Gastroesophageal sphincter (tissue), 4 donors: ENCODE measurements at regions not wholly inside any gene's neighbourhood (a gene's known extent, or its start where the extent isn't known, plus 50 kb on each side); places are given as distances from the start of the nearest gene placed in this dataset.

ENCODE experiments used
- ATAC-seq: fragments of 150-250 bp; one replicate; pipeline ENCODE4 v1.9.1; 2016; ENCODE audit warnings: mild to moderate bottlenecking, moderate library complexity
- H3K27ac ChIP-seq, 4 donors: fragments of 200-600 bp; sonication (generic) in 3 of 4; 1 replicate in 3 of 4; 2 replicates in 1 of 4; pipeline ENCODE4 v1.5.1; 2016 to 2019
- H3K27me3 ChIP-seq: fragments of 200-600 bp; sonication (generic); one replicate; pipeline ENCODE4 v1.5.1; 2019
- H3K36me3 ChIP-seq, 2 donors: fragments of 200-600 bp; sonication (generic); one replicate each; pipeline ENCODE4 v1.5.1; 2019; ENCODE audit warnings: control low read depth in 1 of 2
- H3K4me1 ChIP-seq, 3 donors: fragments of 200-600 bp; sonication (generic); 1 replicate in 2 of 3; 2 replicates in 1 of 3; pipeline ENCODE4 v1.5.1; 2016 to 2019; ENCODE audit warnings: control low read depth in 2 of 3
- H3K4me3 ChIP-seq, 2 donors: fragments of 200-600 bp; sonication (generic); one replicate each; pipeline ENCODE4 v1.5.1; 2019; ENCODE audit warnings: mild to moderate bottlenecking in 1 of 2, moderate library complexity in 1 of 2
- H3K9me3 ChIP-seq, 3 donors: fragments of 200-600 bp; sonication (generic); one replicate each; pipeline ENCODE4 v1.5.1; 2017 to 2019; ENCODE audit warnings: control low read depth in 2 of 3
- CTCF ChIP-seq, 4 experiments: fragments of 200-600 bp in 2 of 4; fragments of 450-650 bp in 2 of 4; sonication (generic) in 1 of 4; IDR thresholded peaks; one replicate each; pipeline ENCODE4 v1.5.1; 2017 to 2019; ENCODE audit warnings: antibody characterized with exemption in 4 of 4, mild to moderate bottlenecking in 2 of 4, moderate library complexity in 2 of 4
- EP300 ChIP-seq: sonication (generic); formaldehyde crosslinking; IDR thresholded peaks from one replicate; pipeline ENCODE4 v1.6.1; 2017; ENCODE audit warnings: antibody characterized with exemption, mild to moderate bottlenecking
- POLR2A ChIP-seq, 2 donors: fragments of 450-650 bp; IDR thresholded peaks; one replicate each; pipeline ENCODE4 v1.6.1; 2017; ENCODE audit warnings: antibody characterized with exemption in 2 of 2, mild to moderate bottlenecking in 2 of 2, moderate library complexity in 1 of 2
- POLR2AphosphoS5 ChIP-seq: sonication (generic); formaldehyde crosslinking; IDR thresholded peaks from one replicate; pipeline ENCODE4 v1.6.1; 2017; ENCODE audit warnings: antibody characterized with exemption
- WGBS, 2 donors: methylation state at CpG; one replicate each; pipeline ENCODE4 v1.1.5; 2018; ENCODE audit warnings: low coverage in 1 of 2; 5-methylcytosine and 5-hydroxymethylcytosine counted together

- no peak for ATAC-seq
- H3K9me3 ChIP-seq = no peaks in the 10 kb centered on the region
- H3K36me3 ChIP-seq = no peaks in the 10 kb centered on the region
- no peaks in the 10 kb centered on the region for H3K4me1 ChIP-seq
- no peaks in the 10 kb centered on the region for H3K27me3 ChIP-seq
- no peak overlapping the region for H3K4me3 ChIP-seq
- WGBS, 2 donors = 63 to 70% methylated on average over 4 of the region's 4 CpGs
- H3K27ac ChIP-seq = no peak overlapping the region
- TF ChIP-seq CTCF (IDR thresholded peaks at IDR 0.05) (no peak), EP300 (no peak), POLR2A (IDR thresholded peaks at IDR 0.05) (no peak), POLR2AphosphoS5 (no peak)
Observed at GRCh38 chr2:4291430-4291829, 588.1 kb downstream of the DCDC2C start.

- Histone ChIP-seq H3K27me3 (no peaks in the 10 kb centered on the region), H3K9me3 (no peaks in the 10 kb centered on the region), H3K36me3 (no peaks in the 10 kb centered on the region), H3K27ac (no peak overlapping the region), H3K4me3 (no peak overlapping the region), H3K4me1 (no peaks in the 10 kb centered on the region)
- no peak for TF ChIP-seq CTCF (IDR thresholded peaks at IDR 0.05)
- TF ChIP-seq EP300 = no peak
- no peak for TF ChIP-seq POLR2A (IDR thresholded peaks at IDR 0.05)
- TF ChIP-seq POLR2AphosphoS5 = no peak
- ATAC-seq = no peak
Observed at GRCh38 chr2:4295680-4296079, 592.3 kb downstream of the DCDC2C start.

GRCh38 chr2:4300616-4301015 is 597.2 kb downstream of the DCDC2C start:
- no peak overlapping the region for H3K27ac ChIP-seq
- TF ChIP-seq POLR2AphosphoS5 (no peak), EP300 (no peak), POLR2A (IDR thresholded peaks at IDR 0.05) (no peak), CTCF (IDR thresholded peaks at IDR 0.05) (no peak)
- H3K4me1 ChIP-seq = no peaks in the 10 kb centered on the region
- 71 to 100% methylated on average over 3 of the region's 3 CpGs for WGBS, 2 donors
- no peak for ATAC-seq
- no peaks in the 10 kb centered on the region for H3K27me3 ChIP-seq
- no peak overlapping the region for H3K4me3 ChIP-seq
- no peaks in the 10 kb centered on the region for H3K36me3 ChIP-seq
- peaks cover 0 to 4% (median 0%) of the 10 kb centered on the region in 3 donors for H3K9me3 ChIP-seq

- no peak overlapping the region for H3K27ac ChIP-seq
- TF ChIP-seq CTCF (IDR thresholded peaks at IDR 0.05) (no peak), POLR2A (IDR thresholded peaks at IDR 0.05) (no peak), POLR2AphosphoS5 (no peak), EP300 (no peak)
- no peak for ATAC-seq
- peaks cover 0 to 8% (median 0%) of the 10 kb centered on the region in 3 donors for H3K9me3 ChIP-seq
- H3K36me3 ChIP-seq = no peaks in the 10 kb centered on the region
- H3K4me1 ChIP-seq = no peaks in the 10 kb centered on the region
- H3K4me3 ChIP-seq = no peak overlapping the region
- H3K27me3 ChIP-seq = no peaks in the 10 kb centered on the region
- WGBS, 2 donors = 34 to 54% methylated on average over 3 of the region's 3 CpGs
Observed at GRCh38 chr2:4324531-4324930, 621.2 kb downstream of the DCDC2C start.

GRCh38 chr2:4336864-4337263 is 633.5 kb downstream of the DCDC2C start:
- H3K36me3 ChIP-seq = no peaks in the 10 kb centered on the region
- ATAC-seq = no peak
- H3K4me1 ChIP-seq = no peaks in the 10 kb centered on the region
- no peak for TF ChIP-seq POLR2AphosphoS5
- TF ChIP-seq CTCF (IDR thresholded peaks at IDR 0.05) = no peak
- no peak for TF ChIP-seq EP300
- TF ChIP-seq POLR2A (IDR thresholded peaks at IDR 0.05) = no peak
- no peaks in the 10 kb centered on the region for H3K27me3 ChIP-seq
- no peaks in the 10 kb centered on the region for H3K9me3 ChIP-seq
- WGBS, 2 donors = 57 to 71% methylated on average over 4 of the region's 4 CpGs
- no peak overlapping the region for H3K27ac ChIP-seq
- H3K4me3 ChIP-seq = no peak overlapping the region
